Mesothelial cell of epicardium (in vitro differentiated cells): ENCODE measurements at regions not wholly inside any gene's neighbourhood (a gene's known extent, or its start where the extent isn't known, plus 50 kb on each side); places are given as distances from the start of the nearest gene placed in this dataset.

Experiments
- DNase-seq, 2 experiments: peaks; one replicate each; pipeline ENCODE4 v3.0.0; 2021; ENCODE audit warnings: low spot score in 2 of 2; ENCODE audit not compliant: unreplicated experiment in 2 of 2
- H3K27ac Mint-ChIP-seq: 2 replicates; pipeline ENCODE4 v1.8.0; 2021; ENCODE audit warnings: mixed read lengths
- H3K27me3 Mint-ChIP-seq: 2 replicates; pipeline ENCODE4 v1.8.0; 2021; ENCODE audit warnings: low read depth, mixed read lengths
- H3K36me3 Mint-ChIP-seq: 2 replicates; pipeline ENCODE4 v1.8.0; 2021; ENCODE audit warnings: mixed read lengths
- H3K4me1 Mint-ChIP-seq: 2 replicates; pipeline ENCODE4 v1.8.0; 2021; ENCODE audit warnings: mixed read lengths
- H3K4me3 Mint-ChIP-seq: 2 replicates; pipeline ENCODE4 v1.8.0; 2021; ENCODE audit warnings: mild to moderate bottlenecking, moderate library complexity, mixed read lengths
- H3K9me3 Mint-ChIP-seq: 2 replicates; pipeline ENCODE4 v1.8.0; 2021; ENCODE audit warnings: mixed read lengths
- CTCF ChIP-seq: fragments of 200-600 bp; sonication (generic); IDR thresholded peaks from one replicate; pipeline ENCODE4 v1.5.0; 2021; ENCODE audit warnings: antibody characterized with exemption; ENCODE audit not compliant: unreplicated experiment

- H3K27ac Mint-ChIP-seq = peak overlapping the region; percentile 40
- H3K4me3 Mint-ChIP-seq = no peak overlapping the region
- no peak for DNase-seq
- H3K36me3 Mint-ChIP-seq = no peaks in the 10 kb centered on the region
- TF ChIP-seq CTCF = no peak
- H3K27me3 Mint-ChIP-seq = no peaks in the 10 kb centered on the region
- no peaks in the 10 kb centered on the region for H3K9me3 Mint-ChIP-seq
- peaks cover 56% of the 10 kb centered on the region for H3K4me1 Mint-ChIP-seq
These were observed 63.9 kb upstream of the SPATS2L start for GRCh38 chr2:200242570-200242969.

GRCh38 chr2:200243441-200243840 is 63.1 kb upstream of the SPATS2L start:
- Mint-ChIP-seq H3K4me1 (peaks cover 61% of the 10 kb centered on the region), H3K36me3 (no peaks in the 10 kb centered on the region), H3K27me3 (no peaks in the 10 kb centered on the region), H3K4me3 (no peak overlapping the region), H3K27ac (peak overlapping the region; percentile 84), H3K9me3 (no peaks in the 10 kb centered on the region)
- no peak for TF ChIP-seq CTCF
- DNase-seq = no peak

GRCh38 chr2:200244111-200244510 is 62.4 kb upstream of the SPATS2L start:
- Mint-ChIP-seq H3K27me3 (no peaks in the 10 kb centered on the region), H3K27ac (peak overlapping the region; percentile 30), H3K36me3 (no peaks in the 10 kb centered on the region), H3K4me1 (peaks cover 61% of the 10 kb centered on the region), H3K9me3 (no peaks in the 10 kb centered on the region), H3K4me3 (no peak overlapping the region)
- DNase-seq = no peak
- TF ChIP-seq CTCF = no peak

- Mint-ChIP-seq H3K36me3 (no peaks in the 10 kb centered on the region), H3K4me1 (peaks cover 42% of the 10 kb centered on the region), H3K27me3 (no peaks in the 10 kb centered on the region), H3K27ac (peak overlapping the region; percentile 84), H3K9me3 (no peaks in the 10 kb centered on the region), H3K4me3 (no peak overlapping the region)
- no peak for DNase-seq
- TF ChIP-seq CTCF = no peak
These were observed 59.0 kb upstream of the SPATS2L start for GRCh38 chr2:200247494-200247893.

- Mint-ChIP-seq H3K27ac (no peak overlapping the region), H3K4me1 (peaks cover 14% of the 10 kb centered on the region), H3K27me3 (no peaks in the 10 kb centered on the region), H3K9me3 (no peaks in the 10 kb centered on the region), H3K36me3 (no peaks in the 10 kb centered on the region), H3K4me3 (no peak overlapping the region)
- no peak for TF ChIP-seq CTCF
- no peak for DNase-seq
These were observed 54.0 kb upstream of the SPATS2L start for GRCh38 chr2:200252265-200253067.
